IPS-NIHi11 (cell line): ENCODE measurements at regions not wholly inside any gene's neighbourhood (a gene's known extent, or its start where the extent isn't known, plus 50 kb on each side); places are given as distances from the start of the nearest gene placed in this dataset.
"Not testable (repeated sequence)": the region's sequence is repeated elsewhere in the genome, so short reads cannot be mapped to it uniquely, and the experiment has no call there.

Experiments used
- DNase-seq: peaks from one replicate; pipeline ENCODE4 v3.0.0; 2012; ENCODE audit warnings: mixed read lengths, low spot score

DNA sequence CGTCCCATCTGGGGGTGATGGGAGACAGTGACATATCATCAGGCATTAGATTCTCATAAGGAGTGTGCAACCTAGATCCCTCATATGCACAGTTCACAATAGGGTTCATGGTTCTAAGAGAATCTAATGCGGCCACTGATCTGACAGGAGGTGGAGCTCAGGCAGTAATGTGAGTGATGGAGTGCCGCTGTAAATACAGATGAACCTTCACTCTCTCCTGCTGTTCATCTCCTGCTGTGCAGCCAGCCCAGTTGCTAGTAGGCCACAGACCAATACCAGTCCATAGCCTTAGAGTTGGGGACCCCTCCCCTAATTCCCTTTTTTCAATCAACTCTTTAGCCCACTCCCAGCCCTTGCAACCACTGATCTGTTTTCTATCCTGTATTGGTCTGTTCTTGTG lies 581.1 kb upstream of the AUTS2 start:
- no peak for DNase-seq

DNA sequence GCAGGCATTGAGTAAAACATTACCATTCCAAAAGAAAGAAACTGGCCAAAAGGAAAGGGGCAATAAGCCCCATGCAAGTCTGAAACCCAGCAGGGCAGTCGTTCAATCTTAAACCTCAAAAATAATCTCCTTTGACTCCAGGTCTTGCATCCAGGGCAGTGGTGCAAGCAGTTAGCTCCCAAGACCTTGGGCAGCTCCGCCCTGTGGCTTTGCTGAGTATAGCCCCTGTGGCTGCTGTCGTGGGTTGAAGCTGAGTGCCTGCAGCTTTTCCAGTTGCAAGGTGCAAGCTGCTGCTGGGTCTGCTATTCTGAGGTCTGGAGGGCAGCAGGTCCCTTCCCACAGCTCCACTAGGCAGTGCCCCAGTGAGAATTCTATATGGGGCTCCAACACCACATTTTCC lies 580.1 kb upstream of the AUTS2 start:
- DNase-seq = peak; percentile 35

DNA sequence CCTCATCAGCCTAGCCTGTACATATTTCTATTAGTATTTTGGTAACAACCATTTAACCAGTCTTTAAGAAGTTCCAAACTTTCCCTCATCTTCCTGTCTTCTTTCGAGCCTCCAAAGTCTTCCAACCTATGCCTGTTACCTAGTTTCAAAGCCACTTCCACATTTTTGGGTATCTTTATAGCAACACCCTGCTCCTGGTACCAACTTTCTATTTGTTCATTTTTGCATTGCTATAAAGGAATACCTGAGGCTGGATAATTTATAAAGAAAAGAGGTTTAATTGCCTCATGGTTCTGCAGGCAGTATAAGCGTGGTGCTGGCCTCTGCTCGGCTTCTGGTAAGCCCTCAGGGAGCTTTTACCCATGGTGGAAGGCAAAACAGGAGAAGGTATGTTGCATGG lies 578.8 kb upstream of the AUTS2 start:
- no peak for DNase-seq

DNA sequence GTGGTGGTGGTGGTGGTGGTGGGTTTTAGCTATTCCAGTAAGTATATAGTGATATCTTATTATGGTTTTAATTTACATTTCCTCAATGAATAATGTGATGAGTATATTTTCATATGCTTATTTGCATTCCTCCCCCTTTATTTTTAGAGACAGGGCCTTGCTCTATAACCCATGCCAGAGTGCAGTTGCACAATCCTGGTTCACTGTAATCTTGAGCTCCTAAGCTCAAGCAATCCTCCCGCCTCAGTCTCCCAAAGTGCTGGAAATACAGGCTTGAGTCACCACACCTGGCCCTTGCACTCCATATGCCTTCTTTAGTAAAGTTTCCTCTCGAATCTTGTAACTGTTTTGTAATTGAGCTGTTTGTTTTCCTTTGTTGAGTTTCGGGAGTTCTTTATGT lies 577.7 kb upstream of the AUTS2 start:
- DNase-seq = no peak

DNA sequence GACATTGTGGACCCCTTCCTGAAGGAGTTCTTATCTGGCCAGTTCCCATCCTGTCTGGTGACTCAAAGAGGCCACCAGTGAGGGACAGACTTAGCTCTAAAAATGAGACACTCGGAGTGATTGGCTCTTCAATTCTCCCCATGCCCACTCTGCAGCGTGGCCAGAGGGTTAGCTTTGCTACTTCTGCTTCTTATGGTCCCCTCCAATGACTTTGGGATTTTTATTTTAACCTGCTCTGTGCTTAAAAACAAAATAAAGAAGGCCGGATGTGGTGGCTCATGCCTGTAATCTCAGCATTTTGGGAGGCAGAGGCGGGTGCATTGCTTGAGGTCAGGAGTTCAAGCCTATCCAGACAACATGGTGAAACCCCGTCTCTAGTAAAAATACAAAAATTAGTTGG lies 573.0 kb upstream of the AUTS2 start:
- DNase-seq = no peak

DNA sequence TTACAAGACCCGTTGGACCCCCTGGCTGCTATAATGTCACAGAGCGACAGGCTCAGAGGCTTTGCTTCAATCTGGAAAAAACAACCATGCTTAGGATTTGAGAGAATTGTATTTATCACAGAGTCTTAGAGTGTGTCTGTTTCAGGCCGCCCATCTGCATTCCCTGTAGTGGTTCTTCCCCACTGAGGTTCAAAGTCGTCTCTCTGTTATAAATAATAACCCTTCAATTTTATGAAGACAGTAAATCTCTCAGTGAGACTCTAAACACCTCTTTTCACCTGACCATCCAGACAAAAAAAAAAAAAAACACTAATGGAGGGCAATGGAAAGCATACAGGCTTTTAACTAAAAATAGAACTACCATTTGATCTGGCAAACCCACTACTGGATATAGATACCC lies 565.4 kb upstream of the AUTS2 start:
- DNase-seq = no peak

DNA sequence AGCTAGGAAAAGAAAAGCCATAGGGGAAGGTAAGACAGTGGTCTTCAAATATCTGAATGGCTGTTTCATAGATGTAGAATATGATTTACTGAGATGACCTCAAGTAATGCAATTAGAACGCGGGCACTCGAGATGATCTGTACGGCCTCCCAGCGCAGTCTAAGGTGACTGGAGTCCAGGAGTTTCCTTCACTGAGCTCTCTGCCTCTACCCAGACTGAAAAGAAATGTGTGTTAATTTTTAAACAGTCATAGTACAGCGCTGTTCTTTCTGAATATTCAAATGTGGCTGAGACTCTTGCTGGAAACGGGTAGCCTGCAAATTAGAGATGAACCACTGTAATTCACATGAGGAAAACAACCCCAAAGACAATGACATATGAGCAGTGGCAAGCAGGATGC lies 562.4 kb upstream of the AUTS2 start:
- DNase-seq = no peak

DNA sequence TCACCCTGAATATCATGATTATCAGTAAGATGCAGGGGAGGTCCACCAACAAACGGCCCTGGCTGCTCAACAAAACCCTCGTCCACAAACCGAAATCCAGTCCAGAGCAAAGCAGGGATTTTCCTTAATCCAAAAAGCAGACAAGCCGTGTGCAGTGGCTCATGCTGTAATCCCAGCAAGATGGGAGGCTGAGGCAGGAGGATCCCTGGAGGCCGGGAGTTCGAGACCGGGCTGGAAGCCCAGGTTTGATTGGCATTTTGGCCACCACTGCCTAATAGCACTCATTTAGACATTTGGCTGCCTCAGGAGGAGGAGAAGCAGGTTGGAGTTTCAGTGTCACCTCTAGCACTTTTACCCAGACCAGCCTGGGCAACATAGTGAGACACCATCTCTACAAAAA lies 562.0 kb upstream of the AUTS2 start:
- DNase-seq = no peak

DNA sequence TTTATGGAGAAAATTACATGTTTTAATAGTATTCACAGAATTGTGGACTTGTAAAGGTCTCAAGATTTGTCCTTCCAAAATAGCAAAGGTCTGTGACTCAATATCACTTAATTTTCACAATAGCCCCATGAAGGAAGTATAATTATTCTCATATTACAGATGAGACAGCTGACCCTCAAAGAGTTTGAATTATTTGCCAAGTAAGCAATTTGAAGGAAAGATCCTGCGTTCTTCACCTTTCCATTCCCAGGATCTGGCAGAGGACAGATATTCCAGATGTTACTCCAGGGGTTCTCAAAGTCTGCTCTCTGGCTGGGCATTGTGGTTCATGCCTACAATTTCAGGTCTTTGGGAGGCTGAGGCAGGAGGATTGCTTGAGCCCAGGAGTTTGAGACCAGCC lies 559.4 kb upstream of the AUTS2 start:
- no peak for DNase-seq

DNA sequence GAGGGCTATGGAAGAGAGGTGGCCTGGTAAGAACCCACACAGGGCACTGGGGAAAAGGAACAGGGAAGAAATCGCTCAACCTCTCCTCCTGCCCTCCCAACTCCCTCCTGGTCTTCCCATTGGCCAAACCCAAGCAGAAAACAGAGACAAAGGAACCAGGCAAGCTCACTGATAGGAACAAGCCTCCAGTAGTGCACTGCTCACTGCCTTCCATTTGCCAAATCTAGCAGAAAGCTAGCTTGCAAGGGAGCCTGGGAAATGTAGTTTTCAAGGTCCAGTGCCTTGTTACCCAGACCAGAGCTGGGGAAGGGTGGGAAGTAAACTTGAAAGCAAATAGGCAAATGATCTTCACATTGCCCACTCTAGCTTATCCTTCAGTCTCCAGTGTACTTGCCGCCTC lies 556.1 kb upstream of the AUTS2 start:
- no peak for DNase-seq

DNA sequence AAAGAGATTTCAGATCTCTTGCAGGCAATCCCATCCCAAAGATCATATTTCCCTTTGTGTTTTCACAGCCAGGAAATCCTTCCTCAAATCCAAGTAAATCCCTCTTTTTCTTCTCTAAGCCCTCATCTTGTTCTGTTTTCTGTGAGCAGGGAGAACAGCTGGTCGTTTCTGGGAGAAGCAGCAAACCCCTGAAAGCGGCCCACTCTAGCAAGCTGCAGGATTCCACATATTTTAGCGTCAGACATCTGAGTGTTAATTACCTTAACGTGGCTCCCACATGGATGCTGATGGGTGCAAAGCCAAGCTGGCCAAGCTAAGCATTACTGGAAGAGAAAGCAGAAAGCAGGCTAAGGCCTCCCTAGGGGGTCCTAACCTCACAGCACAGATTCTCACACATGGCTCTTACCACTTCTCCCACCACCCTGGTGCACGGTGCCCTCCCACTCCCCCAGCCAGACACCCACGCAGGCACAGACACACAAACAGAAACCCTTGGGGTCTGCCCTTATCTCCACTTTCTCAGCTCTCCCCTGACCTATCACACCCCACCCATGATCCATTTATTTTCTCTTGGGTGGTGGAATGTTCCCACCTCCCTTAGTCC lies 551.0 kb upstream of the AUTS2 start:
- no peak for DNase-seq

DNA sequence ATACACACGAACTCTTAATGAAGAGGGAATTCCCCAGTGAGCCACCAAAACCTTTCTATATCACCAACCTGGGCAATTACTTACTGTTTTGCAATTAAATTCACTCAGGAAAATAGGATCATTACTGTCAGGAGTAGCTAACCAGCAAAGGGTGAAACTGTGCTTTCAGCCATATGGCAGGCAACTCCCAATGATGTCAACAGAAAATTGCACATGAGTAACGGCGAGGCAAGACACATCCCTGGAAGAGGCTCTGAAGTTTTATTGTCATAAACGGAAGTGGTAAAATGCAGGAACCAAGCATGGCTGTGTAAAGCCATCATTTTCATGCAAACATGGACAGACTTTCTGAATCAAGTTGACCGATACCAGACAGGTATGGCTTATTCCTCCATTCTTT lies 548.9 kb upstream of the AUTS2 start:
- no peak for DNase-seq

DNA sequence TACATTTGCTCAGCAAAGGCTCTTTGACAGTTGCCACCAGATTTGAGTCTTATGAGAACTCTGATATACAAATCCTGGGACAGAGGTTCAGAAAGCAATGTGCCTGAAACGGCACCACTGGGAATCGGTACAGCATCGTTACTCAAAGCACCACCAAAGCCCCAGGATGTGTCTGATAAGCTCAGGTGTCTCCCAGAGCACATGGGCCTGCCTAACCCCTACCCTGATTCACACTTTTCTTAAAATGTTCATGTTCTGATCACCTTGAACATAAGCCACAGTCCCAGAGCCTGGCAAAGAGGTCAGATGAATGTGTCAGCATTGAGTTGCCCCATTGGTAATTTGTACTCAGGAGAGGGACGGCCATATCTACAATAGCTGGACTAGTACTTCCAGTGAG lies 545.8 kb upstream of the AUTS2 start:
- no peak for DNase-seq

DNA sequence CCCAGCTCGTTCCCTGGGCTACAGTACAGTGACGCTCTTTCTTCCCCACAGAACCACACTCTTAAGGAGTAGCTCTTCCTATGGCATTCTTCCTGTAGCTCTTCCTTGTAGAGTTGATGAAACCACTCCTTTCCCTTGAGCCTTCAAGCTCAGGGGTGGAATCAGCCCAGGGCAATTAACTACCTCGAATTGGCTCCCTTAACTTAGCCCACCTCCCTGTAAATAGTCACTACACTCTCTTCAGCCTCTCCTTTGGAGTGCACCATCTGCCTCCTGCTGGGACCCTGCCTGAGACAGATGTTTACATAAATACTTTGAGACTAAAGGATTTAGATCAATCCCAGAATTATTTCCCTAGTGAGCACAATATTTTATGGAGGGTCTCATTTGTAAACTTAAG lies 537.8 kb upstream of the AUTS2 start:
- no peak for DNase-seq

DNA sequence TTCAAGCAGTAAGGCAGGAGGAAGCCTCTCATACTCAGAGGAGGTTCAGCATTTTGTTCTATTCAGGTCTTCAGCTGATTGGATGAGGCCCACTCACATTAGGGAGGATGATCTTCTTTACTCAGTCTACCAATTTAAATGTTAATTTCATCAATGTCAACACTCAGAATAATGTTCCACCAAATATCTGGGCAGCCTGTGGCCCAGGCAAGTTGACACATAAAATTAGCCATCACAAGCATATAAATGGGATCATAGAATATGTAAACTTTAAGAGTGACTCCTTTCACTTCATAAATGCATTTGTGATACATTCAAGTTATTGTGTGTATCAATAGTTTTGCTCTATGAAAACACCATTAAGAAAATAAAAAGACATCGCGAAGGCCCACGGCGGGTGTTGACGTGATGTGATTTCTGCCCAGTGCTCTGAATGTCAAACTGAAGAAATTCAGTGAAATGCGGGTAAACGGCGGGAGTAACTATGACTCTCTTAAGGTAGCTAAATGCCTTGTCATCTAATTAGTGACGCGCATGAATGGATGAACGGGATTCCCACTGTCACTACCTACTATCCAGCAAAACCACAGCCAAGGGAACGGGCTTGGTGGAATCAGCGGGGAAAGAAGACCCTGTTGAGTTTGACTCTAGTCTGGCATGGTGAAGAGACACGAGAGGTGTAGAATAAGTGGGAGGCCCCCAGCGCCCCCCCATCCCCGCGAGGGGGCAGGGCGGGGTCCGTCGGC lies 536.1 kb upstream of the AUTS2 start:
- no peak for DNase-seq

DNA sequence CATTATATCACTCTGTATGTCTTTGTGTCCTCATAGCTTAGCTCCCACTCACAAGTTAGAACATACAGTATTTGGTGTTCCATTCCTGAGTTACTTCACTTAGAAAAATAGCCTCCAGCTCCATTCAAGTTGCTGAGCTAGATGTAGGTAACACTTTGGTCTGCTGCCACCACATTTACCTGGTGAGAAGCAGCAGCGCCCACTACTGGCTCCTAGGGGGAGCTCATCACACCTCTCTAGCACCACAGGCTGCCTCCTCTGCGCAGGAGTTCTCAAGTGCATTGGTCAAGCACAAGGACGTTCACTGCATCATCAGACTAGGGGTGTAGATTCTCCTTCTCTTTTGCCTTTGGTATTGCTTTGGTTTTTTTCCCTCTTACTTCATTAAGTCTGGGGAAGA lies 530.9 kb upstream of the AUTS2 start:
- peak; percentile 49 for DNase-seq

DNA sequence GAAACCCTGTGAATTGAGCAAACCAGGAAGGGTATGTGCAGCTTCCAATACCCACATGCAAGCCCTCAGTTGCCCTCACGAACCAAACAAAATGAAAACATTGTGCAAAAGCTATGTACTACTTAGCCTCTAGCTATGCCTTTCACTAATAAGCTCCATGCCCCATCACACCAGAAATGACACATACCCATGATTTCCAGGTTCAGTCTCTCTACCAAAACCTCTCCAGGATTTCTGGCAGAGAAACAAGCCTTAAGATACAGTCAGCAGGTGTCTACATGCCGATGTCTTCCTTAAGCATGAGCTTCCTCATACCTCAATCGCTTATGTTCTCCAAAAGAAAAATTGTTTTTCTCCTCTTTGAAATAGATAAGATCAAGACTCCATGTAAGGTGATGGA lies 527.8 kb upstream of the AUTS2 start:
- no peak for DNase-seq

DNA sequence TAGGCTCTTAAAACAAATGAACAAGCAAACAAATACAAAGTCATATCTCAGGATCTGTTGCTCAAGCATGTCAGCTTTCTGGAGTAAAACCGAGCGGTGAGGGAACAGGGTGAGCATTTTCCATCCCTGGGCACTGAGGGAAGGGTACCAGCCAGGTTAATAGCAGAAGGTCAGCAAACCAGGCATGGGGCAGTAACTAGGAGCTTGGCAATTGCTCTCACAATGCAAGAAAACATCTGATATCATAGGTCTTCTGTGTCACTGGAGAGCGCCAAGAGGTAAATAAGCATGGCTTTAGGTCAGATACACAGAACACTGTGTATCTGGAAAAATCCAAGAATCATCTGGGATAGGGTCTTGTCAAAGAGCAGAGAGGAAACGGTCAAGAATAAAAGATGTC lies 521.7 kb upstream of the AUTS2 start:
- no peak for DNase-seq

DNA sequence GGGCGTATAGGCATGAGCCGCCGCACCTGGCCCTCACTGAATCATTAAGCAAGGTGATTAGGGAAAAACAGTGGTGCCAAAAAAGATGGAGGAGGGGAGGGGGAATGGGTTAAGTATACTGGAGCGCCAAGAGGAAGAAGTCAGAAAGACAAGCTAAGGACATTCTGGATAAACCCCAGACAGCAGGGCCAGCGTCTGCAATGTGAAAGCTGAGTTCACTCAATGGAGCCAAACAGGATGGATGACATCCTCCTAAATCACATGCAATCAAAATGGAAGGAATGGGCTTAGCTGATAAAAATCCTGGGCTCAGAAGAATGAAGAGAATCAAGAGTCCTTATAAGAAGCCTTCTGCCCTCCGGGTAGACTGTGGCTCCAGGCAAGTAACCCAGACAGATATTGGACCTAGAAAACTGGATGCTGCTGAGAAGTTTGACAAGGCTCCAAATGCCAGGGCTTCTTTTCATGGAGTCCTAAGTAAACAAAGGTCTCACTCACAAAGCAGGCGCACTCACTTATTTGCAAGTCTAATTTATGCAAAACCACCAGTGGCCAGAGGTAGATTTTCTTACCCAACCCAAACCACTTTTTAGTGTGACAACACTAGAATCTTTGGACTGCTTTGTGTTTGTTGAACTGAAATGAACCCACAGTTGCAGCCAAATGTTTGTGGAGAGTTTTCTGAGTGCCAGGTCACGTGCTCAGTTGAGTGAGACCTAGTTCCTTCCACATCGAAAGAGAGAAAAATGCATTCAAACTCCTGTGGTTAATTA lies 519.1 kb upstream of the AUTS2 start:
- no peak for DNase-seq

DNA sequence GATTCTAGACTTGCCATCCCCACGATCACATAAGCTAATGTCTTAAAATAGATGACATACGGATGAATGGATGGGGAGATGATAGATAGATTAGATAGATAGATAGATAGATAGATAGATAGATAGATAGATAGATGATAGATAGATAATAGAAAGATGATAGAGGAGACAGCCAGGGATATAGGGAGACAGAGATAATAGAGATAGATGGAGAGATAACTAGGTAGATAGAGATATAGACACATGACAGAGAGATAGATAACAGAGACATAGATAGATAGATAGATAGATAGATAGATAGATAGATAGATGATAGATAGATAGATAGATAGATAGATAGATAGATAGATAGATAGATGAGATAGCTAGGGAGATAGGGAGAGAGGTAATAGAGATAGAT lies 511.0 kb upstream of the AUTS2 start:
- DNase-seq = not testable (repeated sequence)

DNA sequence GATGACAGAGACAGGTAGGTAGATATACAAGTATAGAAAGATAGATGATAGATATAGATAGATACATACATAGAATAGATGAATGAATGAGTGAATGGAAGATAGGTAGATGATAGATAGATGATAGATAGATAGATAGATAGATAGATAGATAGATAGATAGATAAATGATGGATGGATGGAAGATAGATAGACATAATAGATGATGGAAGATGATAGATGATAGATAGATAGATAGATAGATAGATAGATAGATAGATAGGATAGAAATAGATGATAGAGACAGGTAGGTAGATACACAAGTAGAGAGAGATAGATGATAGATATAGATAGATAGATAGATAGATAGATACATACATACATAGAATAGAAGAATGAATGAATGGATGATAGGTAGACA lies 510.1 kb upstream of the AUTS2 start:
- DNase-seq = no peak

DNA sequence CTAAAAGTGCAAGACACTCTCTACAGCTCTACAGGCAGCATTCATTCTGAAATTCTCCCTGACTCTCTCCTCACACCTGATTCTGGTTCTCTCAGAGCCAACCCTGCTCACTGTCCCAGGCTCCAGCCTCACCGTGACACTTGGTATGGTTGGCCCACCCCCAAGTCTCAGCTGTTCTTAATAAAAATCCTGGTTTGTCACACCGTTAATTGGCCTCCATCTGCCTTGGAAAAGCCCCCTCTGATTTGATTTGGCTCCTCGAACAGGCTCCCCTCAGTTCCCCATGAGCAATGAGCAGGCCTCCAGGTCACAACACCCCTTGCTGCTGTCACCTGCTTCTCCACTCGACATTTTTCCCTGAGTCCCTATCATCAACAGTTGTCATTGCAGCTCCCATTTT lies 507.3 kb upstream of the AUTS2 start:
- DNase-seq = no peak

DNA sequence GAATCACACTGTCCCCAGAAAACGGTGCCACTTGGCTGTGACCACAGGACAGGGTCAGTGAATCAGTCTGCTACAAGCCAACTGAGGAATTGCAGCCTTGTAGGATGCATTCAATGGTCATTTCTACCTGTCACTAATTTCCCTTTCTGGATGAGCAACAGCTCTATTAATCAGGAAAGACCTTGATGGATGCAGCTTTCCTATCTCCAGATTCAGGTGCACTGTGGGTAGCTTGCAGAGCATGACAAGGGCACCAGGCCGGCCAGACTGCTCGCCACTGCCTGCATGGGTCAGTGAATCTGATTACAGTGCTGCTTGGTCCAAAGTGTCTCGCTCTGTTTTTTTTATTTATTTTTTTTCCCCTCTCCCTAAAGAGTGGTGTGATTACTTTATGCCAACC lies 506.8 kb upstream of the AUTS2 start:
- DNase-seq = no peak

DNA sequence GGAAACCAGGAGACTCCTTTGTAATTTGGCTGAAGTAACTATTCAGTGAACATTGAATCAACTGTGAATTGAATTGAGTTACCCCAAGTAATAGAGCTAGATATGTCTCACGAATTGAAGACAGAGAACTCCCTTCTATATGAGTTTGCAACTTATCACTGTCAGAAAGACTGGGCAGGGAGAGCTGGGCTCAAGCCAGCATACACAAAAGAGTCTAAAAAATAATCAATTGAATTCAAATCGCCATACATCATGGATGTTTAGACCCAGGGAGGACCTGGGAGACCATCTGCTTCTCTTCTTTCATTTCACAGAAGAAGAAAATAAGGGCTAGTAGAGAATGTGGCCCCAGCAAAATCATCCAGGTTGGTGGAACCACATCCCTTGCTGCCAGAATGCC lies 503.1 kb upstream of the AUTS2 start:
- DNase-seq = no peak
